Endothelial cell of umbilical vein (primary cell): ENCODE measurements at regions not wholly inside any gene's neighbourhood (a gene's known extent, or its start where the extent isn't known, plus 50 kb on each side); places are given as distances from the start of the nearest gene placed in this dataset.
"Not testable (repeated sequence)": the region's sequence is repeated elsewhere in the genome, so short reads cannot be mapped to it uniquely, and the experiment has no call there.

Experiments
- BruUV-seq: library from RNA; stranded (reverse); fragments of 400-500 nt; replicated peaks from 2 replicates; lab custom pipeline; 2021; lab: Mats Ljungman, UMichigan
- CTCF ChIA-PET: fragments of 300-600, 350-600 bp; sonication (Branson Sonifier 250); formaldehyde crosslinking; loops from one replicate; lab custom pipeline; 2021; ENCODE audit warnings: antibody characterized with exemption, inconsistent platforms; lab: Charles Lee
- POLR2A ChIA-PET: fragments of 300-600, 350-600 bp; sonication (Branson Sonifier 250); formaldehyde crosslinking; loops from one replicate; lab custom pipeline; 2021; ENCODE audit warnings: antibody characterized with exemption, inconsistent platforms; lab: Charles Lee
- DNase-seq: peaks from one replicate; pipeline ENCODE4 v3.0.0-alpha.2; 2011; ENCODE audit warnings: low read depth, low spot score
- FAIRE-seq: peaks from 2 replicates; lab custom pipeline; 2011; peaks lifted over from hg19 to GRCh38; lab: Jason Lieb, UNC
- H2AFZ ChIP-seq: 2 replicates; pipeline ENCODE4 v1.6.0; 2012; ENCODE audit warnings: low read depth, low read length, control low read depth, inconsistent platforms
- H3K27ac ChIP-seq: 2 replicates; pipeline ENCODE4 v1.5.1; 2011; ENCODE audit warnings: low read depth, mild to moderate bottlenecking, control low read depth, low read length, moderate library complexity; ENCODE audit not compliant: insufficient read depth
- H3K27me3 ChIP-seq, 2 experiments: 2 replicates each; pipeline versions ENCODE4 v1.6.0 to v1.6.1; 2011; ENCODE audit warnings: low read length in 2 of 2, mixed read lengths in 1 of 2; ENCODE audit not compliant: control insufficient read depth in 2 of 2, insufficient read depth in 2 of 2
- H3K36me3 ChIP-seq, 2 experiments: 2 replicates in 1 of 2; 3 replicates in 1 of 2; pipeline ENCODE4 v1.5.1; 2011; ENCODE audit warnings: low read length in 2 of 2, mild to moderate bottlenecking in 1 of 2, moderate library complexity in 1 of 2; ENCODE audit not compliant: control insufficient read depth in 2 of 2, insufficient read depth in 2 of 2; ENCODE audit errors: extremely low read depth in 1 of 2
- H3K4me1 ChIP-seq: 3 replicates; pipeline ENCODE4 v1.5.1; 2011; ENCODE audit warnings: mild to moderate bottlenecking, low read length; ENCODE audit not compliant: control insufficient read depth, insufficient read depth; ENCODE audit errors: extremely low read depth
- H3K4me2 ChIP-seq: 2 replicates; pipeline ENCODE4 v1.6.1; 2011; ENCODE audit warnings: low read length, control low read depth, mixed read lengths; ENCODE audit not compliant: insufficient read depth
- H3K4me3 ChIP-seq, 3 experiments: fragments of 200-600 bp in 1 of 3; sonication (generic), shearing (Covaris generic) in 1 of 3; replicated peaks in 1 of 3; 2 replicates each; pipeline ENCODE4 v1.5.1; 2011 to 2016; ENCODE audit warnings: control low read depth in 3 of 3, low read length in 3 of 3, mild to moderate bottlenecking in 2 of 3, inconsistent platforms in 1 of 3, low read depth in 1 of 3, moderate library complexity in 1 of 3; ENCODE audit not compliant: insufficient read depth in 1 of 3
- H3K79me2 ChIP-seq: 2 replicates; pipeline ENCODE4 v1.6.0; 2012; ENCODE audit warnings: low read length, inconsistent platforms; ENCODE audit not compliant: control insufficient read depth, insufficient read depth
- H3K9ac ChIP-seq: replicated peaks from 2 replicates; pipeline ENCODE3; 2011; ENCODE audit warnings: low read length, control low read depth; ENCODE audit not compliant: insufficient read depth; ENCODE audit errors: extremely low read depth
- H3K9me1 ChIP-seq: replicated peaks from 3 replicates; pipeline ENCODE4 v1.6.0; 2011; ENCODE audit warnings: mild to moderate bottlenecking, low read length; ENCODE audit not compliant: control insufficient read depth, insufficient read depth; ENCODE audit errors: extremely low read depth
- H3K9me3 ChIP-seq: replicated peaks from 2 replicates; pipeline ENCODE4 v1.5.1; 2012; ENCODE audit warnings: low read length, inconsistent platforms; ENCODE audit not compliant: control insufficient read depth, insufficient read depth
- H4K20me1 ChIP-seq: replicated peaks from 2 replicates; pipeline ENCODE3; 2011; ENCODE audit warnings: mild to moderate bottlenecking, low read length; ENCODE audit not compliant: control insufficient read depth, insufficient read depth; ENCODE audit errors: extremely low read depth
- EZH2 ChIP-seq: IDR thresholded peaks from 2 replicates; pipeline ENCODE4 v1.6.1; 2012; ENCODE audit warnings: borderline replicate concordance, low read depth, mild to moderate bottlenecking, moderate library complexity, low read length, inconsistent platforms; ENCODE audit not compliant: severe bottlenecking
- FOS ChIP-seq: IDR thresholded peaks from 2 replicates; pipeline ENCODE4 v1.6.1; 2011; ENCODE audit warnings: mild to moderate bottlenecking, low read length, moderate library complexity, borderline replicate concordance; ENCODE audit not compliant: insufficient read depth
- GATA2 ChIP-seq: IDR thresholded peaks from 2 replicates; pipeline ENCODE4 v1.7.0; 2011; ENCODE audit warnings: low read depth, mild to moderate bottlenecking, moderate library complexity, mixed read lengths, low read length; ENCODE audit not compliant: insufficient read length, insufficient read depth
- JUN ChIP-seq: IDR thresholded peaks from 2 replicates; pipeline ENCODE4 v1.6.1; 2011; ENCODE audit warnings: borderline replicate concordance, low read depth; ENCODE audit not compliant: insufficient read length, insufficient read depth
- MYC ChIP-seq: IDR thresholded peaks from one replicate; pipeline ENCODE4 v1.6.1; 2011; ENCODE audit warnings: mild to moderate bottlenecking, low read depth, low read length
- POLR2A ChIP-seq: IDR thresholded peaks from 2 replicates; pipeline ENCODE4 v1.6.1; 2012; ENCODE audit warnings: low read depth, mild to moderate bottlenecking, control low read depth, low read length
- POLR2AphosphoS5 ChIP-seq: IDR thresholded peaks from 2 replicates; pipeline ENCODE4 v1.6.1; 2012; ENCODE audit warnings: low read depth, mild to moderate bottlenecking, control low read depth, low read length, moderate library complexity; ENCODE audit not compliant: insufficient read depth
- dilution Hi-C: fragments of 300-500 bp; cut with MboI; formaldehyde crosslinking; loops from one replicate; pipeline ENCODE4 v1.15.0; 2019; ENCODE audit warnings: low sequenced_read_pairs; ENCODE audit not compliant: extremely low pct_ligation_motif_present
- intact Hi-C: fragments of 100-400 bp; cut with micrococcal nuclease; formaldehyde crosslinking; loops from one replicate; pipeline ENCODE4 v1.10.0; 2022
- TF ChIP-seq, protein P1 (sequence below): IDR thresholded peaks from 2 replicates; pipeline ENCODE4 v1.6.1; 2011; ENCODE audit not compliant: insufficient read depth, insufficient read length
- TF ChIP-seq, protein P2 (sequence below), 2 donors: IDR thresholded peaks; 1 replicate in 1 of 2; 2 replicates in 1 of 2; pipeline ENCODE4 v1.5.1; 2011; ENCODE audit warnings: low read length in 2 of 2, mild to moderate bottlenecking in 2 of 2, moderate library complexity in 2 of 2, control low read depth in 1 of 2, inconsistent platforms in 1 of 2, low read depth in 1 of 2; ENCODE audit not compliant: insufficient read depth in 1 of 2; ENCODE audit errors: extremely low read depth in 1 of 2

DNA sequence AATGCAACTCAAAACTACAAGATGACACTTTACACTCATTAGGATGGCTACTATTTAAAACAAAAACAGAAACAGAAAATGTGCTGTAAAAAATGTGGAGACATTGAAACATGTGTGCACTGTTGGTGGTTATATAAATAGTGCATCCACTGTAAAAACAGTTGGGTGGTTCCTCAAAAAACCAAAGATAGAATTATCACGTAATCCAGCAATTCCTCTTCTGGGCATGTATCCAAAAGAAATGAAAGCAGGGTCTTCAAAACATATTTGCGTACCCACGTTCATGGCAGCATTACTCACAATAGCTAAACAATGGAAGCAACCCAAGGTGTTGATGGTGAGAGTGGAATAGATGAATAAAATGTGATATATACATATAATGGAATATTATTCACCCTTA, 967.2 kb downstream of the TRAM1L1 start:
- Histone ChIP-seq H3K36me3 (no peaks in the 10 kb centered on the region), H3K4me1 (no peaks in the 10 kb centered on the region), H3K27ac (no peak overlapping the region), H4K20me1 (no peaks in the 10 kb centered on the region), H3K27me3 (no peaks in the 10 kb centered on the region), H3K4me3 (no peak overlapping the region), H3K4me2 (no peak overlapping the region), H3K9ac (no peak overlapping the region), H3K79me2 (no peaks in the 10 kb centered on the region), H2AFZ (no peak overlapping the region), H3K9me3 (no peaks in the 10 kb centered on the region), H3K9me1 (no peaks in the 10 kb centered on the region)
- CTCF ChIA-PET: no interaction called here
- intact Hi-C loops (no loop called here), dilution Hi-C loops (no loop called here)
- no peak for TF ChIP-seq POLR2AphosphoS5
- TF ChIP-seq, protein P1, sequence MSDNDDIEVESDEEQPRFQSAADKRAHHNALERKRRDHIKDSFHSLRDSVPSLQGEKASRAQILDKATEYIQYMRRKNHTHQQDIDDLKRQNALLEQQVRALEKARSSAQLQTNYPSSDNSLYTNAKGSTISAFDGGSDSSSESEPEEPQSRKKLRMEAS: no peak
- no peak for TF ChIP-seq EZH2
- no peak for TF ChIP-seq FOS
- TF ChIP-seq JUN: no peak
- TF ChIP-seq MYC: no peak
- no peak for TF ChIP-seq POLR2A
- TF ChIP-seq GATA2: no peak
- TF ChIP-seq, protein P2, sequence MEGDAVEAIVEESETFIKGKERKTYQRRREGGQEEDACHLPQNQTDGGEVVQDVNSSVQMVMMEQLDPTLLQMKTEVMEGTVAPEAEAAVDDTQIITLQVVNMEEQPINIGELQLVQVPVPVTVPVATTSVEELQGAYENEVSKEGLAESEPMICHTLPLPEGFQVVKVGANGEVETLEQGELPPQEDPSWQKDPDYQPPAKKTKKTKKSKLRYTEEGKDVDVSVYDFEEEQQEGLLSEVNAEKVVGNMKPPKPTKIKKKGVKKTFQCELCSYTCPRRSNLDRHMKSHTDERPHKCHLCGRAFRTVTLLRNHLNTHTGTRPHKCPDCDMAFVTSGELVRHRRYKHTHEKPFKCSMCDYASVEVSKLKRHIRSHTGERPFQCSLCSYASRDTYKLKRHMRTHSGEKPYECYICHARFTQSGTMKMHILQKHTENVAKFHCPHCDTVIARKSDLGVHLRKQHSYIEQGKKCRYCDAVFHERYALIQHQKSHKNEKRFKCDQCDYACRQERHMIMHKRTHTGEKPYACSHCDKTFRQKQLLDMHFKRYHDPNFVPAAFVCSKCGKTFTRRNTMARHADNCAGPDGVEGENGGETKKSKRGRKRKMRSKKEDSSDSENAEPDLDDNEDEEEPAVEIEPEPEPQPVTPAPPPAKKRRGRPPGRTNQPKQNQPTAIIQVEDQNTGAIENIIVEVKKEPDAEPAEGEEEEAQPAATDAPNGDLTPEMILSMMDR (IDR thresholded peaks at IDR 0.05; ENCODE audit: extremely low read depth in 1 of 2, insufficient read depth in 1 of 2, low read depth in 1 of 2, low read length in 2 of 2): no peak
- no peak for DNase-seq
- no peak for FAIRE-seq
- BruUV-seq: no TSS peak
- POLR2A ChIA-PET: no interaction called here

DNA sequence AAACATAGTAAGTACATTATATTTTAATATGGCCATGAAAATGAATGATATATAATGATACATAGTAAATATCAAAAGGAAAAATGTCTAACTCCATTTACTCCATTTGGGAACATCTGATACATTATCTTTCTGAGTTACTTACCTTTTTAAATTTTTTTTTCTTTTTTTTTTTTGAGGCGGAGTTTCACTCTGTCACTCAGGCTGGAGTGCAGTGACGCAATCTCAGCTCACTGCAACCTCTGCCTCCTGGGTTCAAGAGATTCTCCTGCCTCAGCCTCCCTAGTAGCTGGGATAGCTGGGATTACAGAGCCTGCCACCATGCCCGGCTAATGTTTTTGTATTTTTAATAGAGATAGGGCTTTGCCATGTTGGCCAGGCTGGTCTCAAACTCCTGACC, 972.5 kb downstream of the TRAM1L1 start:
- H3K9me1 ChIP-seq, H3K9ac ChIP-seq, H3K36me3 ChIP-seq, BruUV-seq, dilution Hi-C loops, H3K9me3 ChIP-seq, DNase-seq, intact Hi-C loops, CTCF ChIA-PET, H4K20me1 ChIP-seq, POLR2A ChIA-PET, H2AFZ ChIP-seq, H3K27me3 ChIP-seq, H3K4me2 ChIP-seq, H3K4me3 ChIP-seq, H3K79me2 ChIP-seq, H3K27ac ChIP-seq, H3K4me1 ChIP-seq, FAIRE-seq: not testable (repeated sequence)
